HG02588 (cell line): ENCODE measurements at regions not wholly inside any gene's neighbourhood (a gene's known extent, or its start where the extent isn't known, plus 50 kb on each side); places are given as distances from the start of the nearest gene placed in this dataset.
"Not testable (repeated sequence)": the region's sequence is repeated elsewhere in the genome, so short reads cannot be mapped to it uniquely, and the experiment has no call there.

ENCODE experiments used
- ATAC-seq: cut with Tn5 transposase; IDR thresholded peaks from one replicate; pipeline ENCODE4 v1.9.1; 2021; ENCODE audit warnings: mild to moderate bottlenecking, moderate library complexity; ENCODE audit not compliant: unreplicated experiment

DNA sequence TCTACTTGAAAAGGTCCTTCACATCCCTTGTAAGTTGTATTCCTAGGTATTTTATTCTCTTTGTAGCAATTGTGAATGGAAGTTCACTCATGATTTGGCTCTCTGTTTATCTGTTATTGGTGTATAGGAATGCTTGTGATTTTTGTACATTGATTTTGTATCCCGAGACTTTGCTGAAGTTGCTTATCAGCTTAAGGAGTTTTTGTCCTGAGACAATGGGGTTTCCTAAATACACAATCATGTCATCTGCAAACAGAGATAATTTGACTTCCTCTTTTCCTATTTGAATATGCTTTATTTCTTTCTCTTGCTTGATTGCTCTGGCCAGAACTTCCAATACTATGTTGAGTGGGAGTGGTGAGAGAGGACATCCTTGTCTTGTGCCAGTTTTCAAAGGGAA is 69.8 kb upstream of the MYRIP start:
- not testable (repeated sequence) for ATAC-seq

DNA sequence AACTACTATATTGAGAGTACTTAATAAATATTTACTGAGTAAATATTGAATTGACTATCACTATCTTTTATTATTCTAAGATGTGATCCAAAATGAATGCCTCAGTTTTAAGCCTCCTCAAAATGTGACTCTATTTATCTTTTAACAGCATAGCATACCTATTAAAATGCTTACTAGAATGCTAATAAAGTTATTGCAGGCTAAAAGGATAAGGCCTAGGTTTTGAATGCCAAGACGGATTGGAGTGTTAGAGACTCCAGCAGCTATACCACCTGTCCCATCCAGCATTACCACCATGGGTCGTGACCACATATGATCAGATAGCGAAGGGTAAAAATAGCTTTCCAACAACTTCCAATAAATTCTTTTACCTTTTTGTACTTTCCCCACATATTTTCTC is 64.7 kb upstream of the MYRIP start:
- ATAC-seq = no peak

GRCh38 chr3:39748002-39748401 is 61.4 kb upstream of the MYRIP start:
- no peak for ATAC-seq

GRCh38 chr3:39748763-39749162 is 60.6 kb upstream of the MYRIP start:
- ATAC-seq = no peak

- peak; percentile 34 for ATAC-seq
Measured at GRCh38 chr3:39750712-39751111, 58.7 kb upstream of the MYRIP start.

DNA sequence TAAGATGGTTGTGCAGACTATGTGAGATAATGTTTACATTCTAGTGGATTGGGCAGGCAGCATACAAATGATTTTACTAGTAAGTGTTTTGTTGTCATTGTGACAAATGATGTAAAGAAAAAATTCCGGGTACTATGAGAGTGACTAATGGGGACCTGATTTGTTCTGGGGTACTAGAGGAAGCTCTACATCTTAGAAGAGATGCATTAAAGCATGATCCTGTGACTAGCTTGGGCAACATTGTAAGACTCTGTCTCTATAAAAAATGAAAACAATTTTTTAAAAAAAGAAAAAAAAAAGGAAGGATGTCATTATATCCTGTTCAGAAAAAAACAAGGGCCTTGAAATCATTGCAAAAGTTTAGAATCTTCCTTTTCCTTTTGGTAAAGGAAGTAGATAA is 58.1 kb upstream of the MYRIP start:
- no peak for ATAC-seq

DNA sequence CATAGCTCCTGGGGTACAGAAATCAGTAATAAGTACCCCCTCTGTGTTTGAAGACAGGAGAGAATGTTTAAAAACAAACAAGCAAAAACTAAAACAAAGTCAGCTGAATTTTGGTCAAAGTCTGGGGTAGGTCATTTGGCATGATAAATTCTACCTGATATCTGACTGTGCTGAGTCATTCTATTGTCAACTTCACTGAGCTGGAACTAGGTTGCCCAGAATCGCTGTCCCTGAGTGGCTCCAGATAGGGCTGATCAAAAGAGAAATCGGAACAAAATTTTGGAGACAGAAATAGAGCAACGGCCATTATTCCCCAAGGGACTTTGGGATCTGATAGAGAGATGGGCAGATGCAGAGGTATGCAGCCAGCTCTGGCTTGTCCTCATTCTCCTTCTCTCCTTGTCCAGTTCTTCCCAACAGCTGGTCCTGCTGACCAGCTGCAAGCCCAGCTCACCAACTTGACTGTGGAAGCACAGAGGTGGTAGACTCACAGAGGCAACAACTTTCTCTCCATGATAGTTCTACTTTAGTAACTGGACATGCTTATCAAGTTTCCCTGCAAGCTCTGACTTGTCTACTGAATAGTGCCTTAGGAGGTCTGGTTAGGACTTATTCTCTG is 57.3 kb upstream of the MYRIP start:
- no peak for ATAC-seq

DNA sequence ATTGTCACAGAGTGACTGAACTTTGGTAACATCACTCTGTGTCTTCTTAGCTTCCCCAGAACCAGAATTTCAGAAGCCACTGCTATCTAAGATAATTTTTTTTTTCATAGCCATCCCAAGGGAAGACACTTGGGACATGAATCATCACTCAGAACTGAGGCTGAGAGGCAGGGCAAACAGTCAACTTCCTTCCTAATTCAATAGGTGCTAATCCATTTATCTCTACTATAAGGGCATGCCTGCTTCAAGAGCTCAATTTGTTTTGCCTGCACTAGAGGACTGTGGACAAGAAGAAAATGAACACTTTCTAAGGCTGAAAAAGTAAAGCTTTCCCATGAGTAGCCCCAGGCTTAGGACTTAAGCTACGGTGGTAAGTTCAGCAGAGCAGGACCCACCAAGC is 56.7 kb upstream of the MYRIP start:
- no peak for ATAC-seq

- ATAC-seq = no peak
Measured at GRCh38 chr3:39753391-39753790, 56.0 kb upstream of the MYRIP start.

DNA sequence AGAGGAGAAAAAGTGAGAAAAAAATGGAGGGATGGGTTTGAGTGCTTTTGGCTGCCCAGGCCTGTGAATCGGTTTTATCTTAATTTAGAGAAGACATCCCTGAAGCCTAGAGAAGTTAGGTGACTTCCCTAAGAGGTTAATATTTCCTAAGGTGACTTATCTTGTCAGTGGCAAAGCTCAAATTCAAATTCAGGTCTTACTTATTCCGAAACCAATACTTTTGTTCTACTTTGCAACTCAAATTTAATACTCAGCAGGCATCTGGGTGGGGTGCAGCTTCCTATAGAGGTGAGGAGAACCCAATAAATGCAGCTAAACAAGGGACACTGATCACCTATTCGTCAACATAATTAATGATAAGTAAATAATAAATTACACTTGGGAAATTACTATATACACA is 54.9 kb upstream of the MYRIP start:
- ATAC-seq = peak; percentile 72

DNA sequence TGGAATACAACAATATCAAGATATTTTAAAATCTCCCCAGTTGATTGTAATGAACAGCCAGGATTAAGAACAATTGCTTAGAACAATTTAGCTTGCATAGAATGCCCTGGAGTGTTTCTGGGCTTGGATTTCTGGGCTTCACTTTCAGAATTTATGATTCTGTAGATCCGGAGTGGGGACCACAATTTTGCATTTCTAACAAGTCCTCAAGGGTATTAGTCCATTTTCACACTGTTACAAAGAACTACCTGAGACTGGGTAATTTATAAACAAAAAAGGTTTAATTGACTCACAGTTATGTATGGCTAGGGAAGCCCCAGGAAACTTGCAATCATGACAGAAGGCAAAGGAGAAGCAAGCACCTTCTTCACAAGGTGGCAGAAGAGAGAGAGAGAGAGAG is 54.3 kb upstream of the MYRIP start:
- ATAC-seq = peak; percentile 35

DNA sequence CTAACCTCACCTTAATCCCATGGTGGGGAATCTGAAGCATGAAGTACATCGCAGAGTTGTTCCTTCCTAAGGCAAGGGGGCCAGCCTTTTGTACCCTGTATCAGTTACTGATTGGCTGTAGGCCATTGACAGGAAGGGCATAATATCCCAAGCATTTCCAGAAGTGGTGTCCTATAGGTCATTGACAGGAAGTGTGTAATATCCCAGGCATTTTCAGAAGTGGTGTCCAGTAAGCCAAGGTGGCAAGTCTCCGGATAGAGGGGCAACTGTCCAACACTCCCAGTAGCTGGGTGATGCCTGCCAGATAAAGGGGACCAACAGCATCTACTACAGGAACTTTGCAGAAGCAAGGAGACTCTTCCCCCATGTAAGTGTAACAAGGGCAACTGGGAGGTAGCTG is 52.1 kb upstream of the MYRIP start:
- no peak for ATAC-seq
